G401 (cell line): ENCODE measurements at regions not wholly inside any gene's neighbourhood (a gene's known extent, or its start where the extent isn't known, plus 50 kb on each side); places are given as distances from the start of the nearest gene placed in this dataset.
"Not testable (repeated sequence)": the region's sequence is repeated elsewhere in the genome, so short reads cannot be mapped to it uniquely, and the experiment has no call there.

Source experiments
- DNase-seq: peaks from one replicate; pipeline ENCODE4 v3.0.0-alpha.2; 2015; ENCODE audit warnings: low spot score
- in situ Hi-C: cut with HindIII; loops from 2 replicates; pipeline ENCODE4 v1.10.0; 2016; ENCODE audit warnings: low sequenced_read_pairs, mixed read lengths

GRCh38 chr4:164115236-164115635 lies 620.7 kb downstream of the TMA16 start:
- in situ Hi-C loops: no loop called here
- no peak for DNase-seq

GRCh38 chr4:164116286-164116685 lies 621.8 kb downstream of the TMA16 start:
- no peak for DNase-seq
- in situ Hi-C loops: no loop called here

- DNase-seq: no peak
- in situ Hi-C loops: no loop called here
Measured at GRCh38 chr4:164134388-164134787, 619.5 kb upstream of the SMIM31 start.

- DNase-seq: no peak
- in situ Hi-C loops: no loop called here
Measured at GRCh38 chr4:164136180-164136616, 617.7 kb upstream of the SMIM31 start.

- in situ Hi-C loops: no loop called here
- DNase-seq: no peak
Measured at GRCh38 chr4:164138521-164138920, 615.4 kb upstream of the SMIM31 start.

GRCh38 chr4:164139291-164139690 lies 614.6 kb upstream of the SMIM31 start:
- in situ Hi-C loops: no loop called here
- DNase-seq: no peak

GRCh38 chr4:164141755-164142375 lies 612.1 kb upstream of the SMIM31 start:
- DNase-seq, in situ Hi-C loops: not testable (repeated sequence)

- in situ Hi-C loops: no loop called here
- no peak for DNase-seq
Measured at GRCh38 chr4:164154416-164154815, 599.5 kb upstream of the SMIM31 start.

- in situ Hi-C loops: no loop called here
- no peak for DNase-seq
Measured at GRCh38 chr4:164169591-164169990, 584.3 kb upstream of the SMIM31 start.

- no peak for DNase-seq
- in situ Hi-C loops: no loop called here
Measured at GRCh38 chr4:164177153-164177552, 576.8 kb upstream of the SMIM31 start.

- DNase-seq: no peak
- in situ Hi-C loops: no loop called here
Measured at GRCh38 chr4:164177753-164178152, 576.2 kb upstream of the SMIM31 start.

GRCh38 chr4:164188236-164188635 lies 565.7 kb upstream of the SMIM31 start:
- DNase-seq: no peak

GRCh38 chr4:164192844-164193243 lies 561.1 kb upstream of the SMIM31 start:
- in situ Hi-C loops: no loop called here

More at GRCh38 chr4:164188236-164188635, 565.7 kb upstream of the SMIM31 start:
- in situ Hi-C loops: no loop called here

GRCh38 chr4:164193676-164194075 lies 560.3 kb upstream of the SMIM31 start:
- no peak for DNase-seq
- in situ Hi-C loops: no loop called here

More at GRCh38 chr4:164192844-164193243, 561.1 kb upstream of the SMIM31 start:
- no peak for DNase-seq

- DNase-seq: no peak
- in situ Hi-C loops: no loop called here
Measured at GRCh38 chr4:164197556-164197955, 556.4 kb upstream of the SMIM31 start.

GRCh38 chr4:164203476-164203875 lies 550.5 kb upstream of the SMIM31 start:
- no peak for DNase-seq
- in situ Hi-C loops: no loop called here

GRCh38 chr4:164204434-164204833 lies 549.5 kb upstream of the SMIM31 start:
- in situ Hi-C loops: no loop called here
- DNase-seq: no peak

- DNase-seq: no peak
- in situ Hi-C loops: no loop called here
Measured at GRCh38 chr4:164207460-164207859, 546.5 kb upstream of the SMIM31 start.

GRCh38 chr4:164210377-164210776 lies 543.6 kb upstream of the SMIM31 start:
- in situ Hi-C loops: no loop called here
- DNase-seq: no peak

GRCh38 chr4:164212134-164212533 lies 541.8 kb upstream of the SMIM31 start:
- in situ Hi-C loops: no loop called here
- no peak for DNase-seq

- no peak for DNase-seq
- in situ Hi-C loops: no loop called here
Measured at GRCh38 chr4:164212714-164213113, 541.2 kb upstream of the SMIM31 start.
